ENCODE measurements at regions not wholly inside any gene's neighbourhood (a gene's known extent, or its start where the extent isn't known, plus 50 kb on each side); places are given as distances from the start of the nearest gene placed in this dataset.

- Mint-ChIP-seq H3K27me3 (ENCODE audit: low read depth) (no peaks in the 10 kb centered on the region), H3K4me3 (no peak overlapping the region), H3K4me1 (peaks cover 3% of the 10 kb centered on the region), H3K9me3 (peaks cover 12% of the 10 kb centered on the region), H3K27ac (no peak overlapping the region), H3K36me3 (no peaks in the 10 kb centered on the region)
- TF ChIP-seq MXD4 (CRISPR knock-in tag; IDR thresholded peaks at IDR 0.05; ENCODE audit: borderline replicate concordance) (no peak), ATF2 (CRISPR knock-in tag; IDR thresholded peaks at IDR 0.05; ENCODE audit: borderline replicate concordance, low read depth) (no peak), SP1 (CRISPR knock-in tag; conservative IDR thresholded peaks at IDR 0.05) (no peak), USF2 (CRISPR knock-in tag; IDR thresholded peaks at IDR 0.05) (no peak), ARID4B (CRISPR knock-in tag; IDR thresholded peaks at IDR 0.05; ENCODE audit: borderline replicate concordance) (no peak), ELF4 (CRISPR knock-in tag; IDR thresholded peaks at IDR 0.05; ENCODE audit: low read depth) (no peak), OVOL2 (CRISPR knock-in tag; IDR thresholded peaks at IDR 0.05; ENCODE audit: borderline replicate concordance) (no peak), TP53 (CRISPR knock-in tag; IDR thresholded peaks at IDR 0.05) (no peak), ATF1 (CRISPR knock-in tag; IDR thresholded peaks at IDR 0.05) (no peak), E2F1 (CRISPR knock-in tag; IDR thresholded peaks at IDR 0.05) (no peak), FOXJ3 (CRISPR knock-in tag; IDR thresholded peaks at IDR 0.05; ENCODE audit: borderline replicate concordance) (no peak)
- CTCF ChIA-PET, result no interaction called here
- ATAC-seq (no peak), DNase-seq (ENCODE audit: low spot score) (no peak)
- POLR2A ChIA-PET, result interaction anchor here (0.6 to 0.7 kb wide), 2 partner anchors 758 to 1247 kb away, joined by 3 to 5 read pairs; no protein-coding TSS in a partner anchor
Measured at GRCh38 chr6:146896062-146896813, 297.5 kb downstream of the ADGB start.

- CTCF ChIA-PET, result no interaction called here
- H3K4me1 Mint-ChIP-seq, result peaks cover 3% of the 10 kb centered on the region
- no peaks in the 10 kb centered on the region for H3K36me3 Mint-ChIP-seq
- no peaks in the 10 kb centered on the region for H3K27me3 Mint-ChIP-seq (ENCODE audit: low read depth)
- H3K4me3 Mint-ChIP-seq, result no peak overlapping the region
- POLR2A ChIA-PET, result interaction anchor here (0.6 to 0.7 kb wide), 2 partner anchors 759 to 1246 kb away, joined by 3 to 5 read pairs; no protein-coding TSS in a partner anchor
- no peak for TF ChIP-seq JUN (CRISPR knock-in tag; IDR thresholded peaks at IDR 0.05)
- no peak for TF ChIP-seq FOXJ3 (CRISPR knock-in tag; IDR thresholded peaks at IDR 0.05; ENCODE audit: borderline replicate concordance)
- no peak overlapping the region for H3K27ac Mint-ChIP-seq
- DNase-seq (ENCODE audit: low spot score) (no peak), ATAC-seq (no peak)
- H3K9me3 Mint-ChIP-seq, result peaks cover 12% of the 10 kb centered on the region
Measured at GRCh38 chr6:146896960-146897701, 298.4 kb downstream of the ADGB start.

Data from WTC11 (cell line).